GF-D8 (cell line): ENCODE measurements at regions not wholly inside any gene's neighbourhood (a gene's known extent, or its start where the extent isn't known, plus 50 kb on each side); places are given as distances from the start of the nearest gene placed in this dataset.

Experiments used
- DNase-seq: peaks from one replicate; lab custom pipeline; 2025; lab: John Stamatoyannopoulos, UW

GRCh38 chr14:26855077-26855753, 257.4 kb upstream of the NOVA1 start:
- DNase-seq: no peak

DNA sequence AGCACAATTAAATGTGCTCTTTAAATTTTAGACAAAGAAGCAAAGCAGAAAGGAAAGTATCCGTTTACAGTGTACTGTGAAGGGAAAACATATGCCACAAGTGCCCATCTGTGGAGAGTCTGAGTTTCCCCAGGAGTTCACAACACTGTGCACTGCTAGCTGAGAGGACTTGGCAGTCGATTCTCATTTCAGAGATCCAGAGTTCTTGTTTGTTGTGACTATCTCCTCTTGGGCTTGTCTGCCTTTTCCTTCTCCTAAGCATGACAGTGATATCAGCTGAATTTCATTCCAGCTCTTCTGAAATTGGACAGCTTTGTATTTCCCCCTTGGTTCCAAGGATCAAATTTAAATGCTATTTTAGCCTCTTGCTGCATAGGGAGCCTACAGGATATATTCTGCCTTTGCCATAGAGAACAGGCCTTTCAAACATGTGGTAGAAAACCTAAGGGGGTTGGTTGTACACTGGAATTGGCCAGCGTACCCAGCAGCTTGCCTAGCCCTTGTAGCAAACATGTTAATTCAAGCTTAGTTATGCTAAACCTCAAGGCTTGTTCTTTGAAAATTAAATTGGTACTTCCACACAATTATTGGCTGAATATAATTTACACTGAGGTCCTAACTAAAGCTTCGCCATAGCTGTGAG, 259.2 kb upstream of the NOVA1 start:
- no peak for DNase-seq

- DNase-seq: no peak
These were observed 261.6 kb upstream of the NOVA1 start for GRCh38 chr14:26859483-26859882.

GRCh38 chr14:26860111-26860510, 262.3 kb upstream of the NOVA1 start:
- DNase-seq: no peak

DNA sequence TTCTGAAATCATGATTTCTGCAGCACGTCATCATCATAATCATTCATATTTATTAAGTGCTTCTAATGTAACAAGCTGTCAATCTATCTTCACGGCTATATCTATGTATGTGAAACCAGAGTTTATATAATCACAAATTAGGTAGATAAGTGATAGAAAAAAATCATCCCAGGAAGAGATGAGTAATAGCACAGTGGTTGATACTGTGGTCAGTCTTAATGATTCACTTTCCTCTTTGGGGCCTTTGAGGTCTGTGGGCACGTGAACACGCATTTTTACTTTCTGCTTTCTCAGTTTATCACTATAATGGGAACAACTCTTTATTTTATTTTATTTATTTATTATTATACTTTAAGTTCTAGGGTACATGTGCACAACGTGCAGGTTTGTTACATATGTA, 265.9 kb upstream of the NOVA1 start:
- no peak for DNase-seq

DNA sequence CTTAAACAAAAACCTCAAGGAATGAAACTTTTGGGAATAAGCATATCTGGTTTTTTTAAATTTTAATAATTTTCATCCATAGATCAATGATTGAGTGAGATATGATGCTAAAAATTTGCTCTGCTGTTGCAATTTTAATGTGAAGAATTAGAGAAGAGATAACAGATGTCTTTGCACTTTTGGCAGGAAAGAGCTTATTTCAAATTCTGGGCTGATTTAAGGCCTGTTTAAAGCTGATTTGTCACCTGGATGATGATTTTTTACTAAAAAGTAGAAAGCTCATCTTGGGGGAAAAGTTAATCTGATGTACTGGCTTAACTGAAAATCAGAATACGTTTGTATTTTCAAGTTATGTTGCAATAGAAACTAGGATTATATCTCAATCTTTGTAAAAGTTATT, 268.9 kb upstream of the NOVA1 start:
- no peak for DNase-seq

DNA sequence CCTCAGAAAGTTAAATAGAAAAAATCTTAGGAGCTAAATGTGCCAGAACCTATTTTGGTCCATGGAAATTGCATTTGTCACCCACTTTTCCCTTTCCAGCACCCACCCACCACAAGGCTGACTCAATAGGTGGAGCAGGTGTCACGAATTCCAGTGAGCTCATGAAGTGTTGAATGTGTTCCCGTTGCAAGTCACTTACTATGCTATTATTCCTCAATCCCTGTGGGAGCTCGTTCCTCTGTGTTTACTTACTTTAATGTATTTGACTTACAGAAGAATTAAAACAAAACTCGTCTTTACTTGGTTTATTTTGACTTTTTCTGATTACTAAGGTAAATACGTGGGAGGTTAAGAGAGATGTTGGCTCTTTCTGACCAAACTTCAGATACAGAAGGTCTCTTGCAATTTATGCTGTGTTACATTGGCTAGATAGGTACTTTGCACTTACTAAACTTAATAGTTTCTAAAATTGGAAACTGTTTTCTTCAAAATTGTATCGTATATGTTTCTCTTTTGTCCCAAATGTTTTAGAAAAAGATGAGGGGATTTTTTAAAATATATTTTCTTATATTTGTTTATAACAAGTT, 269.4 kb upstream of the NOVA1 start:
- DNase-seq: no peak

- no peak for DNase-seq
These were observed 272.3 kb upstream of the NOVA1 start for GRCh38 chr14:26870096-26870495.

GRCh38 chr14:26870722-26871617, 273.1 kb upstream of the NOVA1 start:
- no peak for DNase-seq

DNA sequence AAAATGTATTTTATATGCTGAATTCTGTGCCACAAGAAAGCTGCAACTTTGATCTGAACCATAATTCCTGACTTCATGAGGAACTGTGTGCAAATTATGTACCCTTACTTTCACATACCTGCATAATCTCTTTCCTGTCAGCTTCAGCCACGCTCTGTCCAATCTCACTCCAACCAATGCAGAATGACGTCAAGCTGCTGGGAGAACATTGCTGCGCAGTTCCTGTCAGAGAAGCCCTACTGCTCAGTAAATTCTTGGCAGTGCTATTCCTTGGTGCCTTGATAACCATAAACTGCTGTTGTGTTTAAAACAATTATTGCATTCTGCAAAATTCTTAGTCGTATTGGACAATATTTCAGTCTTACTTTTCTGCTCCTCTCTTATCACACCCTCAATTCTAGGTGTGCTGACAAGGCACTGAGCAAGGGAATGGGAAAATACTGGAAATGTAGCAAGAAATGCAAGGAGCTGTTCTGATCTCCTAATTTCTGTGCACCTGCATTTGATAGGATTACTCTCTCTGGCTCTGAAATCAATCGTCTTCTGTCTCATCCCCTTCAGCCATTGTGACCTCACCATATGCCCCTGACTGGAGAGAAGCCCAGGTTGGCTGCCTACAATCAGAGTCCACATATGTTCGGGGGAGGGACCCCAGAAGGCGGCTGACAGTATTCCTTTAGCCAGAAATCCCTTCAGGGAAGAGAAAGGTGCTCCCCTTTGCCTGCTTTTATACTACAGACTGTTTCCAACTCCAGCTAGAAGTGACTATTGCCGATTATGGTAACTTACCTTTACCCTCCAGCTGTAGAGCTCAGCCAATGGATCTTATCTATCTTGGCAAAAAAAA, 274.9 kb upstream of the NOVA1 start:
- DNase-seq: no peak

DNA sequence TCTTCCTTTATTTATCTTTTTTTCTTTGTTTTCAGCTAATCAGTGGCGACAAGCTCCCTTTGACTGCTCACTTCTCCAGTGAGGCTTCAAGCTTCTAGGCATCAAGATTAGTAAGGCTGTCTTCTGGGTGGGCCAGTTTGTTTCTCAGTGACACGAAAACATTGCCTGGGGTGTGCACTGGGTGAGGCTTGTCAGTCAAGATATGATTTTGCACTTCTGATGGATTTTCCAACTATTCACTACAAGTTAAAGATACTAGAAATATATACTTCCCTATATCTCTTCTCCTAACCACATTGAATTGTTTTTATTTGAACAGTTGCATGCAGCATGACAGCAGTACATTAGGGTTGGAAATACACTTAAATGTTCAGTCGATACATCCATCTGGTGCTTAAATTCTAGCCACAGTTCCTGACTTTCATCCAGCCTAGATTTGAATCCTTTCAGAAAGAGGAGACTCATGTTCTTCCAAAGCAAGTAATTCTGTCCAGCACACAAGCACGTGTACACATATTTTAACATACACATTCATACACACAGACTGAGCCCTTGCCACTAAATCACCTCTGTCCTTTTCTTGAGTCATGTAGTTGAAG, 275.6 kb upstream of the NOVA1 start:
- DNase-seq: no peak

GRCh38 chr14:26887847-26888246, 290.0 kb upstream of the NOVA1 start:
- DNase-seq: no peak

GRCh38 chr14:26888592-26888991, 290.8 kb upstream of the NOVA1 start:
- no peak for DNase-seq

GRCh38 chr14:26896447-26896846, 298.6 kb upstream of the NOVA1 start:
- DNase-seq: no peak

DNA sequence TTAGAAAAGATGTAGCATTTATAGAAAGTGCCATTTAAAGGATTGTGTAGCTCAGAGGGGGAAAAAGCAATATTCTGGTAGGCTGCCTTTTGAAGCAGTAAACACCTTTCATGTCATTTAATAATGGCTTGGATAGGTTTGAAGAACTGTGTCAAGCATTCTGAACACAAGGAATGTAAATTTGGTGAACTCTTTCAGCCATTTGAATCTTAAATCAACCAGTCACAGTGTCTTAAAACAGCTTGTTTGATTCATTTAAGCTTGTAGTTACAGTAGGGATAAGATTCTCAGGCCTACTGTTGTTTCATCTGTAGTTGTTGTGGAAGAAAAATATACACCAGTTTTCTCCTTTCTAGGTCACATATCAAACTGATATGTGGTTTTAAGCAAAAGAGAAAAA, 299.4 kb upstream of the NOVA1 start:
- no peak for DNase-seq

DNA sequence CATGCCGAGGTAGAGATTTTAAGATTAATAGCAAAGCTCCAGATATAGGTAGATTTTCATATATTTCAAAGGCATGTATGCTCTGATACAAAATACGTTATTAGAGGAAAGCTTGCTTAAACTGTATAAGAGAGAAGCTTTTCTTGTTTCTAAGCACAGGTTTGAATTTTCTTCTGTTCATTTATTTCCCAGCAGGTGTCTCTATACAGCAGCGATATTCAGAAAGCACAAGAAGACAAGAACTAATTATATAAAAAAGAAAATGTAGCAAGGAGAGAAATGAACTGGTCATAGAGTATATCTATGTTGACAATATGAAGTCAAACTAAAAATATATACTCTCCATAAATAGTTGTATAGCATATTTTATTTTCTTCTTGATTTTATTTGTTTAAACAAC, 307.4 kb upstream of the NOVA1 start:
- no peak for DNase-seq

DNA sequence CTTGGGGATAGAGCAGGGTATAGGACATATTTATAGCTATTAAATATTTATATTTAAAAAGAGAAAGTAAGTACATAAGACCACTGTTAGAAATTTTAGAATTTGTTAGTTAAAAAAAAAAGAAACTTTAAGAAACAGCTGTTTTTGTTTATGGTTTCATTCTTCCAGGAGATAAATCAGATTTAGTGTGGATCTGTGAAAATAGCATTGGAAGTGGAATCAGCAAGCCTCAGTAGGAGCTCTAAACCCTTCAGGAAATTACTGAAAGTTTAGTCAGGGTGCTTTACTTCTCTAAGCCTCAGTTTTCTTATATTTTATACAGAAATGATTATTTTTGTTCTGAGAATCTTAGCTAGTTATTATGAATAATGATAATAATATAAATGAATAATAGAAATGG, 316.0 kb upstream of the NOVA1 start:
- DNase-seq: no peak

GRCh38 chr14:26917086-26917485, 319.3 kb upstream of the NOVA1 start:
- DNase-seq: no peak

GRCh38 chr14:26925876-26926584, 328.2 kb upstream of the NOVA1 start:
- no peak for DNase-seq

GRCh38 chr14:26926585-26926984, 328.8 kb upstream of the NOVA1 start:
- no peak for DNase-seq

- DNase-seq: no peak
These were observed 330.2 kb upstream of the NOVA1 start for GRCh38 chr14:26928019-26928418.
